IMR-90 (cell line): ENCODE measurements at regions not wholly inside any gene's neighbourhood (a gene's known extent, or its start where the extent isn't known, plus 50 kb on each side); places are given as distances from the start of the nearest gene placed in this dataset.

Experiments
- ATAC-seq: fragments of 200-7000 bp; cut with Tn5 transposase; 2 replicates; pipeline ENCODE4 v1.9.1; 2020; ENCODE audit warnings: low read depth, mild to moderate bottlenecking, moderate library complexity
- BruUV-seq: library from RNA; stranded (reverse); fragments of 400-500 nt; replicated peaks from 2 replicates; lab custom pipeline; 2021; lab: Mats Ljungman, UMichigan
- CTCF ChIA-PET: fragments of 300-600 bp; formaldehyde crosslinking; extraction: SDS; loops from one replicate; lab custom pipeline; 2021; ENCODE audit warnings: antibody characterized with exemption; lab: Yijun Ruan, JAX
- POLR2A ChIA-PET: fragments of 300-600 bp; sonication (Branson Sonifier 250); formaldehyde crosslinking; loops from one replicate; lab custom pipeline; 2022; ENCODE audit warnings: antibody characterized with exemption; ENCODE audit not compliant: unreplicated experiment; lab: Charles Lee
- DNase-seq: peaks from one replicate; pipeline ENCODE4 v3.0.0; 2013
- H2AFZ ChIP-seq: replicated peaks from 2 replicates; pipeline ENCODE3; 2013; ENCODE audit warnings: low read length, mild to moderate bottlenecking; ENCODE audit not compliant: poor library complexity
- H2AK5ac ChIP-seq: 2 replicates; pipeline ENCODE4 v1.6.1; 2013; ENCODE audit warnings: low read depth, low read length, inconsistent platforms
- H2AK9ac ChIP-seq: replicated peaks from 2 replicates; pipeline ENCODE3; 2013; ENCODE audit warnings: mild to moderate bottlenecking, low read depth, low read length, moderate library complexity; ENCODE audit not compliant: poor library complexity
- H2BK120ac ChIP-seq: 2 replicates; pipeline ENCODE4 v1.6.1; 2013; ENCODE audit warnings: low read depth, low read length, inconsistent platforms
- H2BK15ac ChIP-seq: 3 replicates; pipeline ENCODE4 v1.6.1; 2013; ENCODE audit warnings: low read depth, low read length, inconsistent platforms
- H2BK20ac ChIP-seq: 2 replicates; pipeline ENCODE4 v1.6.1; 2013; ENCODE audit warnings: low read depth, mild to moderate bottlenecking, inconsistent platforms, low read length, moderate library complexity
- H2BK5ac ChIP-seq: 2 replicates; pipeline ENCODE4 v1.6.1; 2013; ENCODE audit warnings: mild to moderate bottlenecking, low read depth, low read length, inconsistent platforms; ENCODE audit not compliant: poor library complexity, severe bottlenecking
- H3K14ac ChIP-seq: replicated peaks from 2 replicates; pipeline ENCODE4 v1.6.1; 2013; ENCODE audit warnings: low read depth, low read length, inconsistent platforms
- H3K18ac ChIP-seq: 2 replicates; pipeline ENCODE4 v1.6.1; 2013; ENCODE audit warnings: low read depth, low read length, control low read depth
- H3K23ac ChIP-seq: 2 replicates; pipeline ENCODE4 v1.6.1; 2013; ENCODE audit warnings: low read depth, low read length, inconsistent platforms
- H3K27ac ChIP-seq: 2 replicates; pipeline ENCODE4 v1.5.1; 2013; ENCODE audit warnings: mild to moderate bottlenecking, control low read depth, low read length; ENCODE audit not compliant: insufficient read depth
- H3K27me3 ChIP-seq: 2 replicates; pipeline ENCODE4 v1.6.1; 2013; ENCODE audit warnings: low read length; ENCODE audit not compliant: control insufficient read depth, insufficient read depth
- H3K36me3 ChIP-seq: 2 replicates; pipeline ENCODE4 v1.6.1; 2013; ENCODE audit warnings: low read length, mixed read lengths; ENCODE audit not compliant: control insufficient read depth, insufficient read depth
- H3K4ac ChIP-seq: 2 replicates; pipeline ENCODE4 v1.6.1; 2013; ENCODE audit warnings: low read depth, low read length, inconsistent platforms
- H3K4me1 ChIP-seq: 2 replicates; pipeline ENCODE4 v1.6.1; 2013; ENCODE audit warnings: low read length, mixed read lengths; ENCODE audit not compliant: control insufficient read depth, insufficient read depth
- H3K4me2 ChIP-seq: 2 replicates; pipeline ENCODE4 v1.6.1; 2013; ENCODE audit warnings: low read depth, mild to moderate bottlenecking, control low read depth, low read length, moderate library complexity
- H3K4me3 ChIP-seq: 2 replicates; pipeline ENCODE4 v1.5.1; 2013; ENCODE audit warnings: low read depth, mild to moderate bottlenecking, control low read depth, low read length, moderate library complexity; ENCODE audit not compliant: insufficient read depth
- H3K56ac ChIP-seq: 2 replicates; pipeline ENCODE4 v1.6.1; 2013; ENCODE audit warnings: low read length, inconsistent platforms; ENCODE audit not compliant: insufficient read depth; ENCODE audit errors: extremely low read depth
- H3K79me1 ChIP-seq, 2 experiments: 2 replicates each; pipeline ENCODE4 v1.6.1; 2013; ENCODE audit warnings: low read length in 2 of 2, inconsistent platforms in 1 of 2, low read depth in 1 of 2
- H3K9ac ChIP-seq: 2 replicates; pipeline ENCODE4 v1.6.1; 2013; ENCODE audit warnings: low read depth, low read length, control low read depth
- H3K9me1 ChIP-seq: 2 replicates; pipeline ENCODE4 v1.6.1; 2013; ENCODE audit warnings: low read length, inconsistent platforms; ENCODE audit not compliant: insufficient read depth
- H3K9me3 ChIP-seq: 2 replicates; pipeline ENCODE4 v1.6.1; 2013; ENCODE audit warnings: low read length; ENCODE audit not compliant: control insufficient read depth, insufficient read depth
- H4K20me1 ChIP-seq: 2 replicates; pipeline ENCODE4 v1.6.1; 2013; ENCODE audit warnings: low read length, inconsistent platforms; ENCODE audit not compliant: insufficient read depth
- H4K5ac ChIP-seq: 2 replicates; pipeline ENCODE4 v1.6.1; 2013; ENCODE audit warnings: mild to moderate bottlenecking, low read depth, low read length, control low read depth
- H4K8ac ChIP-seq, 2 experiments: 2 replicates each; pipeline ENCODE4 v1.6.1; 2013; ENCODE audit warnings: low read depth in 2 of 2, low read length in 2 of 2, control low read depth in 1 of 2, inconsistent platforms in 1 of 2
- H4K91ac ChIP-seq: 2 replicates; pipeline ENCODE4 v1.6.1; 2013; ENCODE audit warnings: low read depth, low read length, inconsistent platforms; ENCODE audit not compliant: insufficient read depth
- BHLHE40 ChIP-seq: fragments of 150-350 bp; IDR thresholded peaks from 2 replicates; pipeline ENCODE4 v1.6.1; 2016; ENCODE audit warnings: mild to moderate bottlenecking, low read depth, low read length
- CEBPB ChIP-seq: IDR thresholded peaks from 2 replicates; pipeline ENCODE4 v1.6.1; 2012; ENCODE audit warnings: low read depth, low read length, improper control_type of control experiment
- ELK1 ChIP-seq: fragments of 150-350 bp; IDR thresholded peaks from 2 replicates; pipeline ENCODE4 v1.6.1; 2016; ENCODE audit warnings: low read depth, mild to moderate bottlenecking, low read length, moderate library complexity, borderline replicate concordance
- FOS ChIP-seq: fragments of 150-350 bp; IDR thresholded peaks from 2 replicates; pipeline ENCODE4 v1.6.1; 2016; ENCODE audit warnings: low read depth, low read length
- MAFK ChIP-seq: IDR thresholded peaks from 2 replicates; pipeline ENCODE4 v1.6.1; 2012; ENCODE audit warnings: low read depth, low read length, improper control_type of control experiment
- MAZ ChIP-seq: IDR thresholded peaks from 2 replicates; pipeline ENCODE4 v1.6.1; 2012; ENCODE audit warnings: low read depth, mild to moderate bottlenecking, low read length, improper control_type of control experiment, moderate library complexity, borderline replicate concordance
- RAD21 ChIP-seq: IDR thresholded peaks from 2 replicates; pipeline ENCODE4 v1.6.1; 2012; ENCODE audit warnings: low read length, improper control_type of control experiment
- RFX5 ChIP-seq: IDR thresholded peaks from 2 replicates; pipeline ENCODE4 v1.8.0; 2012; ENCODE audit warnings: low read depth, mild to moderate bottlenecking, low read length, moderate library complexity
- SMC3 ChIP-seq: fragments of 150-350 bp; IDR thresholded peaks from 2 replicates; pipeline ENCODE4 v1.6.1; 2016; ENCODE audit warnings: low read depth, mild to moderate bottlenecking, antibody characterized with exemption, low read length, moderate library complexity
- WGBS, 2 experiments: methylation state at CpG; one replicate each; pipeline versions ENCODE4 v1.1.5 to v1.1.7; 2013; ENCODE audit warnings: missing lambda C conversion rate in 2 of 2; ENCODE audit not compliant: insufficient read length in 1 of 2; ENCODE audit errors: extremely low coverage in 2 of 2; 5-methylcytosine and 5-hydroxymethylcytosine counted together
- dilution Hi-C: fragments of 300-500 bp; cut with HindIII; formaldehyde crosslinking; loops from one replicate; pipeline ENCODE4 v1.14.3; 2018; ENCODE audit warnings: low sequenced_read_pairs; ENCODE audit not compliant: unreplicated experiment
- in situ Hi-C: fragments of 300-500 bp; cut with MboI; formaldehyde crosslinking; loops from 3 replicates; pipeline ENCODE4 v1.14.3; 2019; ENCODE audit warnings: low sequenced_read_pairs, inconsistent platforms, mixed read lengths
- intact Hi-C: fragments of 100-400 bp; cut with micrococcal nuclease; formaldehyde crosslinking; loops from 2 replicates; pipeline ENCODE4 v1.10.0; 2022

- Histone ChIP-seq H2AFZ (no peak overlapping the region), H3K9ac (no peak overlapping the region), H2BK20ac (no peak overlapping the region), H2AK5ac (no peak overlapping the region), H3K14ac (no peak overlapping the region), H3K56ac (no peak overlapping the region), H3K9me3 (no peaks in the 10 kb centered on the region), H2BK5ac (no peak overlapping the region), H4K8ac (no peak overlapping the region), H3K27ac (no peak overlapping the region), H4K20me1 (no peaks in the 10 kb centered on the region), H3K4me1 (no peaks in the 10 kb centered on the region), H2BK120ac (no peak overlapping the region), H3K4ac (no peak overlapping the region), H3K27me3 (no peaks in the 10 kb centered on the region; the same call in none of the 2 replicates), H3K36me3 (no peaks in the 10 kb centered on the region), H3K79me1 (no peaks in the 10 kb centered on the region), H3K4me2 (no peak overlapping the region), H2BK15ac (no peak overlapping the region), H3K4me3 (no peak overlapping the region), H4K91ac (no peak overlapping the region), H3K23ac (no peak overlapping the region), H4K5ac (no peak overlapping the region), H3K9me1 (no peaks in the 10 kb centered on the region), H3K18ac (no peak overlapping the region), H2AK9ac (no peak overlapping the region)
- ChIA-PET CTCF (no interaction called here), POLR2A (no interaction called here)
- no TSS peak for BruUV-seq
- dilution Hi-C loops (no loop called here), intact Hi-C loops (no loop called here), in situ Hi-C loops (no loop called here)
- DNase-seq = no peak
- no peak for ATAC-seq
- TF ChIP-seq ELK1 = no peak
- no peak for TF ChIP-seq RAD21
- no peak for TF ChIP-seq SMC3
- no peak for TF ChIP-seq BHLHE40
- no peak for TF ChIP-seq RFX5
- no peak for TF ChIP-seq MAFK
- TF ChIP-seq MAZ = no peak
- TF ChIP-seq CEBPB = no peak
- no peak for TF ChIP-seq FOS
- 40% methylated on average over 1 of the region's 5 CpGs; no CpG with 5 or more reads in 1 of the 2 experiments for WGBS, 2 experiments
Observed at GRCh38 chr1:101338714-101339430, 102.1 kb downstream of the S1PR1 start.
